Smooth muscle cell (in vitro differentiated cells): ENCODE measurements at regions not wholly inside any gene's neighbourhood (a gene's known extent, or its start where the extent isn't known, plus 50 kb on each side); places are given as distances from the start of the nearest gene placed in this dataset.

ENCODE experiments used
- DNase-seq: peaks from one replicate; lab custom pipeline; 2025; ENCODE audit not compliant: unreplicated experiment; lab: John Stamatoyannopoulos, UW
- H2AFZ ChIP-seq: fragments of 200-600 bp; sonication (generic); 2 replicates; pipeline ENCODE4 v1.6.0; 2016; ENCODE audit warnings: antibody characterized with exemption, low read depth, mild to moderate bottlenecking
- H3F3A ChIP-seq: fragments of 200-600 bp; sonication (generic); 2 replicates; pipeline ENCODE4 v1.6.0; 2017; ENCODE audit warnings: antibody characterized with exemption, low read depth
- H3K27ac ChIP-seq: fragments of 200-600 bp; sonication (generic); 2 replicates; pipeline ENCODE4 v1.5.1; 2016; ENCODE audit warnings: low read depth, mild to moderate bottlenecking
- H3K27me3 ChIP-seq: fragments of 200-600 bp; sonication (generic); 2 replicates; pipeline ENCODE4 v1.6.1; 2016; ENCODE audit warnings: low read depth, mild to moderate bottlenecking
- H3K36me3 ChIP-seq: fragments of 200-600 bp; sonication (generic); 2 replicates; pipeline ENCODE4 v1.5.1; 2016; ENCODE audit warnings: low read depth
- H3K4me1 ChIP-seq: fragments of 200-600 bp; sonication (generic); 2 replicates; pipeline ENCODE4 v1.5.1; 2016; ENCODE audit warnings: low read depth
- H3K4me2 ChIP-seq: fragments of 200-600 bp; sonication (generic); 2 replicates; pipeline ENCODE4 v1.6.0; 2016; ENCODE audit warnings: mild to moderate bottlenecking
- H3K4me3 ChIP-seq: fragments of 200-600 bp; sonication (generic); 2 replicates; pipeline ENCODE4 v1.5.1; 2016; ENCODE audit warnings: mild to moderate bottlenecking
- H3K79me2 ChIP-seq: fragments of 200-600 bp; sonication (generic); 2 replicates; pipeline ENCODE4 v1.6.0; 2016; ENCODE audit warnings: low read depth, mild to moderate bottlenecking
- H3K9ac ChIP-seq: fragments of 200-600 bp; sonication (generic); 2 replicates; pipeline ENCODE4 v1.6.0; 2016; ENCODE audit warnings: low read depth
- H3K9me3 ChIP-seq: fragments of 200-600 bp; sonication (generic); replicated peaks from 2 replicates; pipeline ENCODE4 v1.5.1; 2016; ENCODE audit warnings: low read depth
- H4K20me1 ChIP-seq: fragments of 200-600 bp; sonication (generic); 2 replicates; pipeline ENCODE4 v1.6.0; 2016; ENCODE audit warnings: low read depth
- whole genome bisulfite sequencing: methylation state at CpG from one replicate; pipeline ENCODE4 v1.1.7; 2016; ENCODE audit warnings: low lambda C conversion rate; 5-methylcytosine and 5-hydroxymethylcytosine counted together
- TF ChIP-seq, protein P1 (sequence below): fragments of 200-600 bp; sonication (generic); IDR thresholded peaks from 2 replicates; pipeline ENCODE4 v1.5.1; 2017; ENCODE audit warnings: borderline replicate concordance, mild to moderate bottlenecking, antibody characterized with exemption; ENCODE audit not compliant: insufficient read depth, poor library complexity, severe bottlenecking

DNA sequence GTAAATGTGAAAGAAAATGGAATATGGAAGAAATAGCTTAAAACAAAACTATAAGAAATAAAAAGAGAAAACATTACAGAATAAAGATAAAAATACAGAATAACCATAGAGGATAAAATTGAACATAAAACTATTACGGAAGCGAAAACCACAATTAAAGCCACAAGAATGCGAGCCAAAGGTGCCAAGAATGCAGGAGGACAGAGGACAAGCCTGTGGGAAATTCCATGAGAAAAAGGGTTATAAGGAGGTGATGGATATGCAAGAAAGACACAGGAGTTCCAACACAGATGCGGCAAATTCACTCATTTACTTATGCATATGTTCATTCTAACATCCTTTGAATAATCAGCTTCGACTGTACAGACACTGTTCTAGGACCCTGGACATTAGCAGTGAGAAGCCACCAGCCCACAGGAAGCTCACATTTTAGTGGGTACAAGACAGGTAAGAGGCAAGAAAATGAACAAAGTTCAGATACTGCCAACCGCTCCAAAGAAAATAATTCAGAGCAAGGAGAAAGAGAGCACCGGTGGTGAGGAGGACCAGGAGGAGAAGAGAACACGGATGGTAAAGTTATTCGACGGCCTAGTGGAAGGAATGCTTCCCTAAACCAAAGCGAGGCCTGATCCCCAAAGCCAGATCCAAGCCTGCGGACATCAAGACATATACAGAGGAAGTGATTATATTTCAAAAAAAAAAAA, 213.7 kb upstream of the MGMT start:
- WGBS: 90% methylated on average over 12 of the region's 12 CpGs

DNA sequence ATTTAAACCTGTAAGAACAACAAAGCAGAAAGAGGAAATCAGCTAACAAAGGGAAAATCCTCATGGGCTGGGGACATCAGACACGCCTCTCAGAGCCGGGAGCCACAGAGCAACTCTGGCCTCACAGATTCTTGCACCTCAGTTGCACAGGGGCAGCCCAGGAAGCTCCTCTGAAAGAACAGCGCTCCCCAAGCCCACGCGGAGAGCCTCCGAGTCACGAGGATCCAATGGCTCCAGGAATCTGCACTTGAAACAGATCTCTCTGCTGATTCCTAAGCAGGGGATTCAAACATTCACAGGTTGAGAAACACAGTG, 213.2 kb upstream of the MGMT start:
- Histone ChIP-seq H3K27ac (no peak overlapping the region), H3K79me2 (no peaks in the 10 kb centered on the region), H3K9ac (no peak overlapping the region), H3K4me2 (no peak overlapping the region), H3K4me1 (no peaks in the 10 kb centered on the region), H3K27me3 (no peaks in the 10 kb centered on the region), H2AFZ (no peak overlapping the region), H3K4me3 (no peak overlapping the region), H3F3A (no peaks in the 10 kb centered on the region), H3K36me3 (no peaks in the 10 kb centered on the region), H4K20me1 (no peaks in the 10 kb centered on the region), H3K9me3 (no peaks in the 10 kb centered on the region)
- TF ChIP-seq, protein P1, sequence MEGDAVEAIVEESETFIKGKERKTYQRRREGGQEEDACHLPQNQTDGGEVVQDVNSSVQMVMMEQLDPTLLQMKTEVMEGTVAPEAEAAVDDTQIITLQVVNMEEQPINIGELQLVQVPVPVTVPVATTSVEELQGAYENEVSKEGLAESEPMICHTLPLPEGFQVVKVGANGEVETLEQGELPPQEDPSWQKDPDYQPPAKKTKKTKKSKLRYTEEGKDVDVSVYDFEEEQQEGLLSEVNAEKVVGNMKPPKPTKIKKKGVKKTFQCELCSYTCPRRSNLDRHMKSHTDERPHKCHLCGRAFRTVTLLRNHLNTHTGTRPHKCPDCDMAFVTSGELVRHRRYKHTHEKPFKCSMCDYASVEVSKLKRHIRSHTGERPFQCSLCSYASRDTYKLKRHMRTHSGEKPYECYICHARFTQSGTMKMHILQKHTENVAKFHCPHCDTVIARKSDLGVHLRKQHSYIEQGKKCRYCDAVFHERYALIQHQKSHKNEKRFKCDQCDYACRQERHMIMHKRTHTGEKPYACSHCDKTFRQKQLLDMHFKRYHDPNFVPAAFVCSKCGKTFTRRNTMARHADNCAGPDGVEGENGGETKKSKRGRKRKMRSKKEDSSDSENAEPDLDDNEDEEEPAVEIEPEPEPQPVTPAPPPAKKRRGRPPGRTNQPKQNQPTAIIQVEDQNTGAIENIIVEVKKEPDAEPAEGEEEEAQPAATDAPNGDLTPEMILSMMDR: no peak
- WGBS: 75% methylated on average over 7 of the region's 7 CpGs
- DNase-seq: no peak

More for the DNA sequence above, 213.7 kb upstream of the MGMT start:
- H3K36me3 ChIP-seq: no peaks in the 10 kb centered on the region
- H3K27me3 ChIP-seq: no peaks in the 10 kb centered on the region
- H3K9me3 ChIP-seq: no peaks in the 10 kb centered on the region
- no peak overlapping the region for H3K4me2 ChIP-seq
- no peak overlapping the region for H2AFZ ChIP-seq
- no peak overlapping the region for H3K9ac ChIP-seq
- H3K79me2 ChIP-seq: no peaks in the 10 kb centered on the region
- no peaks in the 10 kb centered on the region for H3K4me1 ChIP-seq
- H3K4me3 ChIP-seq: no peak overlapping the region
- TF ChIP-seq, protein P1: no peak
- DNase-seq: no peak
- no peaks in the 10 kb centered on the region for H4K20me1 ChIP-seq
- no peaks in the 10 kb centered on the region for H3F3A ChIP-seq
- H3K27ac ChIP-seq: no peak overlapping the region

DNA sequence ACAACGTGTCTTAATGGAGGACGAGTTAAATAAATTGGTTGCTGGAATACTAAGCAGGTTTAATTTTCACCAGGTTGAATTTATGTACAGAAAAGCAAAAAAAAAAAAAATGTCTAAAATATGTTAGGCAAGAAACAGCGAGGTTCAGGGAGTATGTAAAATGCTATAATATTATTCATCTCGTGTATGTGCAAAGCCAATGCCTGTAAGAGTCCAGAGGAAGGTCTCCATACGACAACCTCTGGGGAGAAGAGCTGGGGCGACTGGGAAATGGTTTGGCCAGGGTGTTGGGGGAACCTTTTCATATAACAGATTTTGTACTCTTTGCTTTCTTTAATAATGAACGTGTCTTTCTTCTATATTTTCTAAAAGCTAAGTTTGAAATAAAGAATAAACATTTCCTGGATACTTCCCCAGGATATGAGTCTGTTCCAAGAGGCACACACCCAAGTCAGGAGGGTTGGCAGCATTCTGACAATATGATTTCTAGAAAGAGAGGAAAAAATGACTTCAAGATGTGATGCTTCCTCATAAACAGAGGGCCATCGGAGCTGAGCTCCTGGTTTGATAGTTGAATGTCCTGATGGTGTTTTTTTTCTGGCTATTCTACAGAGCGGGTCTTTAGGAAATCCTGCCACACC, 208.6 kb upstream of the MGMT start:
- TF ChIP-seq, protein P1: no peak
- no peak overlapping the region for H3K27ac ChIP-seq
- H3K9me3 ChIP-seq: no peaks in the 10 kb centered on the region
- H3K4me3 ChIP-seq: no peak overlapping the region
- no peaks in the 10 kb centered on the region for H3F3A ChIP-seq
- no peak overlapping the region for H2AFZ ChIP-seq
- H4K20me1 ChIP-seq: no peaks in the 10 kb centered on the region
- 77% methylated on average over 9 of the region's 9 CpGs for WGBS
- H3K79me2 ChIP-seq: no peaks in the 10 kb centered on the region
- no peak overlapping the region for H3K9ac ChIP-seq
- H3K27me3 ChIP-seq: no peaks in the 10 kb centered on the region
- no peak overlapping the region for H3K4me2 ChIP-seq
- no peak for DNase-seq
- H3K4me1 ChIP-seq: no peaks in the 10 kb centered on the region
- H3K36me3 ChIP-seq: no peaks in the 10 kb centered on the region
